ENCODE measurements at regions not wholly inside any gene's neighbourhood (a gene's known extent, or its start where the extent isn't known, plus 50 kb on each side); places are given as distances from the start of the nearest gene placed in this dataset.

- no peak for TF ChIP-seq POLR2AphosphoS5 (IDR thresholded peaks at IDR 0.05; ENCODE audit: low read depth, low read length)
- no peak for TF ChIP-seq SIN3A (IDR thresholded peaks at IDR 0.05; ENCODE audit: borderline replicate concordance, insufficient read depth, low read length)
- no peak for TF ChIP-seq REST (IDR thresholded peaks at IDR 0.05; ENCODE audit: insufficient read depth in 1 of 2, low read depth in 2 of 2, low read length in 2 of 2)
- no peak for TF ChIP-seq TAF1 (IDR thresholded peaks at IDR 0.05; ENCODE audit: borderline replicate concordance, insufficient read depth, low read length)
Observed at GRCh38 chr5:87836696-87837095, 424.0 kb upstream of the CCNH start.
